ENCODE measurements at regions not wholly inside any gene's neighbourhood (a gene's known extent, or its start where the extent isn't known, plus 50 kb on each side); places are given as distances from the start of the nearest gene placed in this dataset.
"Not testable (repeated sequence)": the region's sequence is repeated elsewhere in the genome, so short reads cannot be mapped to it uniquely, and the experiment has no call there.

GRCh38 chr13:54268013-54268695 is 1239.5 kb downstream of the OLFM4 start:
- not testable (repeated sequence) for TF ChIP-seq CTCF (IDR thresholded peaks at IDR 0.05; ENCODE audit: insufficient read depth, low read depth, low read length); EZH2 (IDR thresholded peaks at IDR 0.05; ENCODE audit: insufficient read depth, low read length)

Data from astrocyte (in vitro differentiated cells and primary cell).